ENCODE measurements at regions not wholly inside any gene's neighbourhood (a gene's known extent, or its start where the extent isn't known, plus 50 kb on each side); places are given as distances from the start of the nearest gene placed in this dataset.

DNA sequence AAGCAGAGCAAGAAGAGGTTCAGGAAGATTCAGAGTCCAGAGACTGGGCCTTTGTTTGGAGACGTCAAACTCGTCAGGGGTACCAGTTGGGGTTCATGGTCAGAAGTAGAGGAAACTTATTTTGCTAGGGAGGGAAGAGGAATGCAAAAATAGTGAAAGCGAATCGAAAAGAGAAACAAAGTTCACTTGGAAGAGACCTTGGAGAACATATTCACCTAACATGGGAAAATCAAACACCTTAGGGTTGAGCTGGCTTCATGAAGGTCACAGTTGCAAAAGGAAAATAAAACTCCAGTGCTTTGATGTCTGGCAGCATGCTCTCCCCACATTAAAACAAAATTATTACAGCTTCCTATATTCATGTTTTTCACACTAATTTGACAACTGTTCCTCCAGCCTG is 440.4 kb downstream of the EPM2A start:
- TF ChIP-seq CTCF (IDR thresholded peaks at IDR 0.05): no peak
- TF ChIP-seq POLR2A (IDR thresholded peaks at IDR 0.05): no peak
